ENCODE measurements at regions not wholly inside any gene's neighbourhood (a gene's known extent, or its start where the extent isn't known, plus 50 kb on each side); places are given as distances from the start of the nearest gene placed in this dataset.

- TF ChIP-seq ZSCAN18 (CRISPR knock-in tag; IDR thresholded peaks at IDR 0.05) (no peak), ELF4 (CRISPR knock-in tag; IDR thresholded peaks at IDR 0.05; ENCODE audit: low read depth) (no peak), ZNF532 (CRISPR knock-in tag; IDR thresholded peaks at IDR 0.05; ENCODE audit: borderline replicate concordance) (no peak), ZBTB21 (CRISPR knock-in tag; IDR thresholded peaks at IDR 0.05; ENCODE audit: borderline replicate concordance) (no peak), OVOL2 (CRISPR knock-in tag; IDR thresholded peaks at IDR 0.05; ENCODE audit: borderline replicate concordance) (no peak), ZNF416 (CRISPR knock-in tag; IDR thresholded peaks at IDR 0.05) (no peak), ZNF281 (CRISPR knock-in tag; IDR thresholded peaks at IDR 0.05) (no peak), IRF1 (CRISPR knock-in tag; IDR thresholded peaks at IDR 0.05) (no peak), HMGA2 (CRISPR knock-in tag; IDR thresholded peaks at IDR 0.05) (no peak), ARID4B (CRISPR knock-in tag; IDR thresholded peaks at IDR 0.05; ENCODE audit: borderline replicate concordance) (no peak), ZNF232 (CRISPR knock-in tag; IDR thresholded peaks at IDR 0.05) (no peak), FOXK1 (CRISPR knock-in tag; IDR thresholded peaks at IDR 0.05) (no peak)
These were observed 322.3 kb downstream of the FSIP2 start (continued) for GRCh38 chr2:186060744-186061440.

- Mint-ChIP-seq H3K9me3 (no peaks in the 10 kb centered on the region), H3K36me3 (no peaks in the 10 kb centered on the region), H3K4me1 (no peaks in the 10 kb centered on the region), H3K27me3 (ENCODE audit: low read depth) (no peaks in the 10 kb centered on the region), H3K4me3 (no peak overlapping the region), H3K27ac (no peak overlapping the region)
- no peak for ATAC-seq
- POLR2A ChIA-PET, result no interaction called here
- DNase-seq (ENCODE audit: low spot score), result no peak
- CTCF ChIA-PET, result no interaction called here
- TF ChIP-seq ZNF512 (CRISPR knock-in tag; IDR thresholded peaks at IDR 0.05; ENCODE audit: borderline replicate concordance), result no peak
- no peak for TF ChIP-seq FOXJ3 (CRISPR knock-in tag; IDR thresholded peaks at IDR 0.05; ENCODE audit: borderline replicate concordance)
- no peak for TF ChIP-seq ZBTB21 (CRISPR knock-in tag; IDR thresholded peaks at IDR 0.05; ENCODE audit: borderline replicate concordance)
- TF ChIP-seq STAT6 (CRISPR knock-in tag; conservative IDR thresholded peaks at IDR 0.05; ENCODE audit: low read depth), result no peak
These were observed 325.9 kb downstream of the FSIP2 start for GRCh38 chr2:186064507-186064906.

All from WTC11 (cell line).